ENCODE measurements at regions not wholly inside any gene's neighbourhood (a gene's known extent, or its start where the extent isn't known, plus 50 kb on each side); places are given as distances from the start of the nearest gene placed in this dataset.

DNA sequence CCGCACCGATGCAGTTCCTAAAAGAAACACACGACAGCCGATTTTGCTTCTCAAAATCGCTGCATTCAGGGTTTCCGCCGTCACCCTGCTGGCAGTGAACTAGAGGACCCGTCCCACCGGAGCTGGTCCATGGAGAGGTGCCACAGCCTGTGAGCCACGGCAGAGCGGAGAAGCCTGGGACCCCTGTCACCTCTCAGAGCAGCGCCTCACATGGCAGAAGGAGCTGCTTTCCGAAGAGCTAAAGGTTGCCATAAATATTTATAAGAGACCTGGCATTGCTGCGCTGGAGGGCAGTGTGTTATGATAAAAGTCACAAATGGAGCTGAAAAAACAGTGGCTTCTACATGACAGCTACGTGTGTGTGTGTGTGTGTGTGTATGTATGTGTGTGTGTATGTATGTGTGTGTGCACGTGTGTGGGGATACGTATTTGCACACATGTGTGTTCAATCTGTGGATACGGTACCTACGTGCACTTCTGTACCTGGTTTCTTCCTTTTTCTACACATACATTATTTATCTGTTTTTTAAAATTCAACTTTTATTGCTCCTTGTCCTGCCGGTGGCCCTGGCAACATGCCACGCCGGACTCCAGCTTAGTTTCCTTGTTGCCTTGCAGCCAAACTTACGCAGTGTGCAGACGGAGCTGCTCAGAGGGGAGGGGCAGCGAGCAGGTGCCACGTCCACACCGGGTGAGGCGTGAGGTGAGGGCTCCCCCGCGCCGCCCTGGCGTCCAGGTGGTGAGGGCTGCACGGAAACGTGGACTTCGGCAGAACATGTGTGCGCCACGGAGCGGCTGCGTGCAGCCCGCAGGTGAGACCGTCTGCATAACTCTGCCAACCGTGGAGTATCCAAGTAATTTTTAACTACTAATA, 115.2 kb upstream of the PITRM1 start:
- no peak overlapping the region for H3K27ac ChIP-seq (ENCODE audit: insufficient read depth, low read depth, low read length)
- ChIA-PET POLR2A (no interaction called here), CTCF (interaction anchor here (0.6 kb wide), 1 partner anchor 20 kb away, joined by 4 read pairs; no protein-coding TSS in a partner anchor)
- no peaks in the 10 kb centered on the region for H3K9me1 ChIP-seq (replicated peaks; ENCODE audit: control insufficient read depth, extremely low read depth, insufficient read depth, low read length)
- DNase-seq (ENCODE audit: low read depth, low spot score) (no peak), FAIRE-seq (no peak)
- intact Hi-C loops (cut with micrococcal nuclease), result no loop called here
- H3K4me2 ChIP-seq (ENCODE audit: insufficient read depth, low read length), result no peak overlapping the region
- no peaks in the 10 kb centered on the region for H4K20me1 ChIP-seq (replicated peaks; ENCODE audit: control insufficient read depth, extremely low read depth, insufficient read depth, low read length)
- no peaks in the 10 kb centered on the region for H3K4me1 ChIP-seq (ENCODE audit: control insufficient read depth, extremely low read depth, insufficient read depth, low read length)
- TF ChIP-seq GATA2 (IDR thresholded peaks at IDR 0.05; ENCODE audit: insufficient read depth, insufficient read length, low read depth, low read length) (no peak), POLR2AphosphoS5 (IDR thresholded peaks at IDR 0.05; ENCODE audit: insufficient read depth, low read depth, low read length) (no peak), JUN (IDR thresholded peaks at IDR 0.05; ENCODE audit: borderline replicate concordance, insufficient read depth, insufficient read length, low read depth) (no peak), MYC (IDR thresholded peaks at IDR 0.05; ENCODE audit: low read depth, low read length) (no peak), EZH2 (IDR thresholded peaks at IDR 0.05; ENCODE audit: borderline replicate concordance, low read depth, low read length, severe bottlenecking) (no peak), FOS (IDR thresholded peaks at IDR 0.05; ENCODE audit: borderline replicate concordance, insufficient read depth, low read length) (no peak), POLR2A (IDR thresholded peaks at IDR 0.05; ENCODE audit: low read depth, low read length) (no peak)
- TF ChIP-seq, protein P1, sequence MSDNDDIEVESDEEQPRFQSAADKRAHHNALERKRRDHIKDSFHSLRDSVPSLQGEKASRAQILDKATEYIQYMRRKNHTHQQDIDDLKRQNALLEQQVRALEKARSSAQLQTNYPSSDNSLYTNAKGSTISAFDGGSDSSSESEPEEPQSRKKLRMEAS (IDR thresholded peaks at IDR 0.05; ENCODE audit: insufficient read depth, insufficient read length), result no peak
- TF ChIP-seq, protein P2, sequence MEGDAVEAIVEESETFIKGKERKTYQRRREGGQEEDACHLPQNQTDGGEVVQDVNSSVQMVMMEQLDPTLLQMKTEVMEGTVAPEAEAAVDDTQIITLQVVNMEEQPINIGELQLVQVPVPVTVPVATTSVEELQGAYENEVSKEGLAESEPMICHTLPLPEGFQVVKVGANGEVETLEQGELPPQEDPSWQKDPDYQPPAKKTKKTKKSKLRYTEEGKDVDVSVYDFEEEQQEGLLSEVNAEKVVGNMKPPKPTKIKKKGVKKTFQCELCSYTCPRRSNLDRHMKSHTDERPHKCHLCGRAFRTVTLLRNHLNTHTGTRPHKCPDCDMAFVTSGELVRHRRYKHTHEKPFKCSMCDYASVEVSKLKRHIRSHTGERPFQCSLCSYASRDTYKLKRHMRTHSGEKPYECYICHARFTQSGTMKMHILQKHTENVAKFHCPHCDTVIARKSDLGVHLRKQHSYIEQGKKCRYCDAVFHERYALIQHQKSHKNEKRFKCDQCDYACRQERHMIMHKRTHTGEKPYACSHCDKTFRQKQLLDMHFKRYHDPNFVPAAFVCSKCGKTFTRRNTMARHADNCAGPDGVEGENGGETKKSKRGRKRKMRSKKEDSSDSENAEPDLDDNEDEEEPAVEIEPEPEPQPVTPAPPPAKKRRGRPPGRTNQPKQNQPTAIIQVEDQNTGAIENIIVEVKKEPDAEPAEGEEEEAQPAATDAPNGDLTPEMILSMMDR (IDR thresholded peaks at IDR 0.05; ENCODE audit: extremely low read depth in 1 of 2, insufficient read depth in 1 of 2, low read depth in 1 of 2, low read length in 2 of 2), result no peak
- H3K27me3 ChIP-seq (ENCODE audit: control insufficient read depth in 2 of 2, insufficient read depth in 2 of 2, low read length in 2 of 2), result peaks cover 0 to 11% of the 10 kb centered on the region in 2 experiments
- no peaks in the 10 kb centered on the region for H3K9me3 ChIP-seq (replicated peaks; ENCODE audit: control insufficient read depth, insufficient read depth, low read length)
- no peak overlapping the region for H2AFZ ChIP-seq (ENCODE audit: low read depth, low read length)
- dilution Hi-C loops (cut with MboI; ENCODE audit: extremely low pct_ligation_motif_present, low sequenced_read_pairs), result no loop called here
- H3K79me2 ChIP-seq (ENCODE audit: control insufficient read depth, insufficient read depth, low read length), result no peaks in the 10 kb centered on the region
- no peak overlapping the region for H3K4me3 ChIP-seq (replicated peaks in 1 of 3; ENCODE audit: insufficient read depth in 1 of 3, low read depth in 1 of 3, low read length in 3 of 3)
- no peaks in the 10 kb centered on the region for H3K36me3 ChIP-seq (ENCODE audit: control insufficient read depth in 2 of 2, extremely low read depth in 1 of 2, insufficient read depth in 2 of 2, low read length in 2 of 2)
- H3K9ac ChIP-seq (replicated peaks; ENCODE audit: extremely low read depth, insufficient read depth, low read length), result no peak overlapping the region
- BruUV-seq (replicated peaks), result no TSS peak
